ENCODE measurements at regions not wholly inside any gene's neighbourhood (a gene's known extent, or its start where the extent isn't known, plus 50 kb on each side); places are given as distances from the start of the nearest gene placed in this dataset.
A peak's percentile ranks its signal among the peaks of the same experiment; 100 is the strongest.

DNA sequence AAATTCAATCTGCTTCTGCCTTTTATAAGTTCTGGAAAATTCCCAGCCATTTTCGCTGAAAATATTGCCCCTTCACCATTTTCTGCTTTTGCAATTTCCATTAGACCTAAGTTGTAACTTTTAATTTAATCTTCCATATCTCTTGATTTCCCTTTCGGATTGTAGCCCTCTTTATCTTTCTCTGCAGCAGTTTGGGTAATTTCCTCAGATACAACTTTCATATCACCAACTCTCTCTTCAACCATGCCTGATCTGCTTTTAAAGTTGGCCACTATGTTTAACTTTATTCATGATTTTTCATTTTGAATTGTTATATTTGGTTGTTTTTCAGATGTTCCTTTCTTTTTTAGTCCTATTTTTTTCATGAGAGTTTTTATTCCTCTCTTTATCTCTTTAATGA is 157.0 kb upstream of the VLDLR start:
- ChIA-PET POLR2A (no interaction called here), CTCF (no interaction called here)
- DNase-seq: no peak
- intact Hi-C loops (cut with micrococcal nuclease): no loop called here
- Mint-ChIP-seq H3K36me3 (no peaks in the 10 kb centered on the region), H3K4me3 (no peak overlapping the region), H3K27me3 (peaks cover 11% of the 10 kb centered on the region), H3K4me1 (ENCODE audit: low read depth) (no peaks in the 10 kb centered on the region), H3K9me3 (peaks cover 3% of the 10 kb centered on the region), H3K27ac (no peak overlapping the region)

DNA sequence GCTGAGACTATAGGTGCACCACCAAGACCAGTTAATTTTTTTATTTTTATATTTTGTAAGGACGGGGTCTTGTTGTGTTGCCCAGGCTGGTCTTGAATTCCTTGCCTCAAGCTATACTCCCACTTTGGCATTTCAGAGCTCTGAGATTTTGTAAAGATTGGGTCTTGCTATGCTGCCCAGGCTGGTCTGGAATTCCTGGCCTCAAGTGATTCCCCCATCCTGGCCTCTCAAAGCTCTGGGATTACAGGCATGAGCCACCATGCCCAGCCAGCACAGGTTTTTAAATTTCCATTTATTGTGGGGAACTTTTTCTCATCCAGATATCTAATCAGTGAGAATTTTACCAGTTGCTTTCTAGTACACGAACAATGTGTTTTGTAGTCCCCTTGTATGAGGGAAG is 156.1 kb upstream of the VLDLR start:
- H3K4me3 Mint-ChIP-seq: no peak overlapping the region
- ChIA-PET POLR2A (no interaction called here), CTCF (interaction anchor here (0.6 to 0.7 kb wide), 2 partner anchors 13 to 21 kb away, joined by 3 to 4 read pairs; no protein-coding TSS in a partner anchor)
- H3K9me3 Mint-ChIP-seq: peaks cover 3% of the 10 kb centered on the region
- no peak overlapping the region for H3K27ac Mint-ChIP-seq
- no peak for DNase-seq
- peaks cover 11% of the 10 kb centered on the region for H3K27me3 Mint-ChIP-seq
- no peaks in the 10 kb centered on the region for H3K36me3 Mint-ChIP-seq
- no peaks in the 10 kb centered on the region for H3K4me1 Mint-ChIP-seq (ENCODE audit: low read depth)
- intact Hi-C loops (cut with micrococcal nuclease): no loop called here

DNA sequence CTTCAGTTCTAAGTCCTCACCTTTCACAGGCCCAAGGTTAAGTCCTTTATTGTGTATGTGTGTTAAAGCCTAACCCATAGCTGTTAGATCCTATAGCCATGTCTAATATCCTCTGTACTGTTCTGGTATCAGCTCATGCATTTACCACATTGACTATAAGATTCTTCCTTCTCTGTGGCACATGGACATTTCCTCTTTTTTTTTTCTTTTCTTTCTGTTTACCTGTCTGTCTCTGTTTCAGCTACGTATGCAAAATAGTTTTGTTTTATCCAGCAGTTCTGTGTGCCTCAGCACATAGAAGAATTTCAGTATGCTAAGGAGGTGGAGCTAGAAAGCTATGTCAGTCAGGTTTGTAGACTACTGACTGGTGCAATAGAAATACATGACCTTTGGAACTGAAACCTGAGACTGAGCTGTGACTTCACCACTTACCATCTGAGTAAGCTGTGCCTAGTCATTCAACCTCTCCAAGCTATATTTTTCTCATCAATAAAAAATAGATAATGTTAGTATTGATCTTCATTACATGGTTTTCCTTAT is 155.6 kb upstream of the VLDLR start:
- DNase-seq: no peak
- Mint-ChIP-seq H3K4me1 (ENCODE audit: low read depth) (no peaks in the 10 kb centered on the region), H3K27ac (no peak overlapping the region), H3K4me3 (no peak overlapping the region), H3K9me3 (peaks cover 3% of the 10 kb centered on the region), H3K36me3 (no peaks in the 10 kb centered on the region), H3K27me3 (peaks cover 11% of the 10 kb centered on the region)
- POLR2A ChIA-PET: no interaction called here
- intact Hi-C loops (cut with micrococcal nuclease): no loop called here
- CTCF ChIA-PET: interaction anchor here (0.6 to 0.7 kb wide), 2 partner anchors 13 to 20 kb away, joined by 3 to 4 read pairs; no protein-coding TSS in a partner anchor

DNA sequence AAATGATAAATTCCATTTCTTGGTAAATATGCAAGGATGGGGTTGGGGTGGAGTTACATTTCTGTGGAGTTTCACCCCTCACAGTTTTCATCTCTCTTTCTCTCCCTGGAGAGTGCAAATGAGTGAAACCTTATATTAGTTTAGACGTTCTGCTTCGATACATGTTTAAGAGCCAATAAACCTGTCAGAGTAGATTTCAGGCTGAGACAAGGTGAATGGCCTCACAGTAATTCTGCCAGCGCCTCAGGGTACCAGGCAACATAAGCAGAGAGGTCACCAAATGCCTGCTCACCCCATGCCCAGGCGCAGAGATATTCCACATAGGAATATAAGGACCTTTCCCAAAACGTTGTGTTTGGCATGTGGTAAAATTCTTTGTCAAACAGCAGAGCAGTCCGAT is 154.9 kb upstream of the VLDLR start:
- Mint-ChIP-seq H3K4me1 (ENCODE audit: low read depth) (no peaks in the 10 kb centered on the region), H3K4me3 (no peak overlapping the region), H3K27ac (no peak overlapping the region), H3K36me3 (no peaks in the 10 kb centered on the region), H3K9me3 (peaks cover 3% of the 10 kb centered on the region), H3K27me3 (peaks cover 11% of the 10 kb centered on the region)
- DNase-seq: no peak
- POLR2A ChIA-PET: no interaction called here
- CTCF ChIA-PET: no interaction called here
- intact Hi-C loops (cut with micrococcal nuclease): no loop called here

DNA sequence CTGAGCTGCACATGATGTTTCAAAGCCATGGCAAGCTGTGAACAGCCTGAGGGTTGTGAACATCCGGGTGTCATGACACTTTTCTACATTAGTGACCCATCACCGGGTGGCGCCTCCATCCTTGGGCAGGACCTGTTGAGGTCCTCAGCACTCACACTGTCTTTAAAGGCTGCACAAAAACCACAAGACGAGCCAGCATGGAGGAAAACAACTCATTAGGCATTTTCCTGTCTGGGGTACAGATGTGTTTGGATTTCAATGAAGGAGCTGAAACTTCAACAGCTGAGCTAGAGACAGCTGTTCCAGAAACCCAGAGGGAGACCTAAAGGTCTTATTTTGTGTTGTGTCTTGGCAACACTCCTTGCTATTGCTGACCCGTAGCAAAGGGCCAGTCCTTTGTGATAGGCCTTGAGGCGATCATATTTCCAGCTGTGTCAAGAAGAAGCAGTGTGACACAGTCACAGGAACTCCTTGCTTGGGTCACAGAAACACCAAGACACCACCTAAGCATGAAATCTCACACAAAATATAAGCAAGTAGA is 151.8 kb upstream of the VLDLR start:
- intact Hi-C loops (cut with micrococcal nuclease): loop anchor here (2.0 kb wide), 1 partner anchor 259 kb away; no protein-coding TSS in a partner anchor
- peak; percentile 37 for DNase-seq
- H3K27ac Mint-ChIP-seq: no peak overlapping the region
- no peaks in the 10 kb centered on the region for H3K4me1 Mint-ChIP-seq (ENCODE audit: low read depth)
- no peaks in the 10 kb centered on the region for H3K9me3 Mint-ChIP-seq
- H3K27me3 Mint-ChIP-seq: peaks cover 15% of the 10 kb centered on the region
- H3K4me3 Mint-ChIP-seq: no peak overlapping the region
- ChIA-PET POLR2A (no interaction called here), CTCF (no interaction called here)
- no peaks in the 10 kb centered on the region for H3K36me3 Mint-ChIP-seq

DNA sequence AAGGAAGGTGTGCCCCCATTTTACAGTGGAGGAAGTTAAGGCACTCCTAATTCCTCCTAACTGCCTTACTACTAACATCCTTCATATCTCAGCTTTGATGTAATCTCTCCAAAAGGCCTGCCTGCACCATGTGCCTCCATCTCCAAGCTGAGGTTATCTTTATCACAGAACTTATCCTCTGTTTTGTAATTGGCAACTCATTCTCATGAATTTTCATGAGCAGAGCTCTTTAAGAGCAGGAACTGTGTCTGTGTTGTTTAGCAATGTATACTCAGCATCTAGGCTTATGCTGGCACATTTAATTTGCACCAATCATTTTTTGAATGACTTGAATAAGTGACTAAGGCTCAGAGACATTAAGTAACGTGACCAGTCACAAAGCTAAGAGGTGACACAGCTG is 147.9 kb upstream of the VLDLR start:
- intact Hi-C loops (cut with micrococcal nuclease): no loop called here

DNA sequence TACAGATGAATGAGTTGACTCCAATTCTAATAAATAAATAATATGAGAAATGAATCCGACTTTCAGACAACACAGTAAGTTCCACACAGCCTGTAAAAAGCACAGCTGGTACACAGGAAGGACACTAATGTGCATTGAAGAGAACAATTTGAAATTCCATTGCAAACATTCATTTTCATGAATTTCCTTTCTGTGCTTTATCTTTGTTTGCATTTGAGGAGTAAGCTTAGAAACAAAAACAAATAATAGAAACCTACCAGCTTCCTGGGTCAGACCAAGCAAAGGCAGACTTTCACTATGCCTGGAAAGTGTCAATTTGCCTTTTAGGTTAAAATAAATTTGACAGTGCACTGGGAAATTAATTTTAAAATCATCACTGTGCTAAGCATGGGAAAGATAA is 143.8 kb upstream of the VLDLR start:
- H3K4me1 Mint-ChIP-seq (ENCODE audit: low read depth): no peaks in the 10 kb centered on the region
- H3K4me3 Mint-ChIP-seq: no peak overlapping the region
- ChIA-PET POLR2A (no interaction called here), CTCF (no interaction called here)
- DNase-seq: no peak
- H3K9me3 Mint-ChIP-seq: no peaks in the 10 kb centered on the region
- intact Hi-C loops (cut with micrococcal nuclease): no loop called here
- H3K36me3 Mint-ChIP-seq: no peaks in the 10 kb centered on the region
- no peak overlapping the region for H3K27ac Mint-ChIP-seq
- peaks cover 5% of the 10 kb centered on the region for H3K27me3 Mint-ChIP-seq

More for the DNA sequence above, 147.9 kb upstream of the VLDLR start:
- Mint-ChIP-seq H3K27me3 (peaks cover 6% of the 10 kb centered on the region), H3K4me3 (no peak overlapping the region), H3K27ac (no peak overlapping the region), H3K36me3 (no peaks in the 10 kb centered on the region), H3K4me1 (ENCODE audit: low read depth) (no peaks in the 10 kb centered on the region), H3K9me3 (no peaks in the 10 kb centered on the region)
- POLR2A ChIA-PET: no interaction called here
- DNase-seq: no peak
- CTCF ChIA-PET: interaction anchor here (0.8 kb wide), 1 partner anchor 21 kb away, joined by 3 read pairs; no protein-coding TSS in a partner anchor

DNA sequence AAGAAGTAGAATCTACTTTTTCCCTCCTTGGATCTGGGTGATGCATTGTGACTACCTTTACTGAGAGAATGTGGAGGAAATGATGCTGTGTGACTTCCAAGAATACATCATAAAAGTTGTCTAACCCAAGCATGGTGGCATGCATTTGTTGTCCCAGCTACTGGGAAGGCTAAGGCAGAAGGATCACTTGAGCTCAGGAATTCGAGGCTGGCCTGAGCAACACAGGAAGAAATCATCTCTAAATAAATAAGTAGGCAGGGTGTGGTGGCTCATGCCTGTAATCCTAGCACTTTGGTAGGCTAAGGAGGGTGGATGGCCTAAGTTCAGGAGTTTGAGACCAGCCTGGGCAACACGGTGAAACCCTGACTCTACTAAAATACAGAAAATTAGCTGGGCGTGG is 143.2 kb upstream of the VLDLR start:
- no peak overlapping the region for H3K4me3 Mint-ChIP-seq
- POLR2A ChIA-PET: no interaction called here
- CTCF ChIA-PET: interaction anchor here (0.6 kb wide), 1 partner anchor 13 kb away, joined by 3 read pairs; no protein-coding TSS in a partner anchor
- H3K27me3 Mint-ChIP-seq: peaks cover 4% of the 10 kb centered on the region
- no peaks in the 10 kb centered on the region for H3K9me3 Mint-ChIP-seq
- no peaks in the 10 kb centered on the region for H3K4me1 Mint-ChIP-seq (ENCODE audit: low read depth)
- no peak overlapping the region for H3K27ac Mint-ChIP-seq
- H3K36me3 Mint-ChIP-seq: no peaks in the 10 kb centered on the region
- DNase-seq: no peak
- intact Hi-C loops (cut with micrococcal nuclease): no loop called here

DNA sequence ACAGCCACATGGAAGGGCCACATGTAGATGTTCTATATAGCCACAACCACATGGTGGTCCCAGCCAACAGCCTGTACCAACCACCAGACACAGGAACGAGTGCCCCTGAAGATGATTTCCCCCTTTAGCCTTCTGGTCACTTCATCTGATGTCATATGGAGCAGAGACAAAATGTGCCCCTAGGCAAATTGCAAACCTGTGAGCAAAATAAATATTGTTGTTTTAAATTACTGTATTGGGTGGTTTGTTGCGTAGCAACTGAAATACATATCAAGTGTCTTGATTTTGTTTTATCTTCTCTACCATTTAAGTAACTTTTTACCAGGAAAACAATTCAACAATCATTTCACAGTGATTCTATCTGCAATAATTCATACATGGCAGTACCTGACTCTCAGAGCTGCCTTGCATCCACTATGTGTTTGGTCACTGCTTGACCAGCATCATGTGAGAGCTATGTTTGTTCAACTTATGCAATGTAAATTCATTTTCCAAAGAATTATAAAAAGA is 142.5 kb upstream of the VLDLR start:
- H3K4me1 Mint-ChIP-seq (ENCODE audit: low read depth): no peaks in the 10 kb centered on the region
- H3K27ac Mint-ChIP-seq: no peak overlapping the region
- POLR2A ChIA-PET: no interaction called here
- H3K27me3 Mint-ChIP-seq: peaks cover 4% of the 10 kb centered on the region
- CTCF ChIA-PET: interaction anchor here (0.6 kb wide), 1 partner anchor 13 kb away, joined by 3 read pairs; no protein-coding TSS in a partner anchor
- H3K36me3 Mint-ChIP-seq: no peaks in the 10 kb centered on the region
- H3K9me3 Mint-ChIP-seq: no peaks in the 10 kb centered on the region
- DNase-seq: no peak
- intact Hi-C loops (cut with micrococcal nuclease): no loop called here
- no peak overlapping the region for H3K4me3 Mint-ChIP-seq

DNA sequence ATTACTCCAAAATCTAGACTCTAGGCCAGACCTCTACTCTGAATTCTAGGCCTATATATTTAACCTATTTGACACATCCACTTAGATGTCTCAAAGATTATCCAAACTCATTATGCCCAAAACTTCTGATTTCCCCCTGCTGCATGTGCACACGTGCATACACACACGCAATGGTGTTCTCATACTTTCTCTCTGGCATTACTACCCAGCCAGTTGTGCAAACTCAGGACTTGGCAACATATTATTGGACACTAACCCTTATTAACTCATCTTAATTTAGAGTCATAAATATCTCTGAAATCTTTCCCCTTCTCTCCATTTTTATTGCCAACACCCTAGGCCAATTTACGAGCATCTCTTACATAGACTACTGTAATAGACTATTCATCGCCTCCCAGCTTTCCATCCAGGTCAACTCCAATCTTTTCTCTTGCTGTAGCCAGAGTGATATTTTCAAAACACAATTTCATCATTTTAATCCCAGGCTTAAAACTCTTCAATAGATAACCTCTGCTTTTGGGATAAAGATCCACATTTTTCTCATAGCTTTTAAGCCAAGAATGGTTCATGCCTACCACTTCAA is 141.2 kb upstream of the VLDLR start:
- Mint-ChIP-seq H3K9me3 (no peaks in the 10 kb centered on the region), H3K4me1 (ENCODE audit: low read depth) (no peaks in the 10 kb centered on the region), H3K27ac (no peak overlapping the region), H3K36me3 (no peaks in the 10 kb centered on the region), H3K27me3 (peaks cover 4% of the 10 kb centered on the region), H3K4me3 (no peak overlapping the region)
- POLR2A ChIA-PET: no interaction called here
- DNase-seq: no peak
- CTCF ChIA-PET: no interaction called here
- intact Hi-C loops (cut with micrococcal nuclease): no loop called here

DNA sequence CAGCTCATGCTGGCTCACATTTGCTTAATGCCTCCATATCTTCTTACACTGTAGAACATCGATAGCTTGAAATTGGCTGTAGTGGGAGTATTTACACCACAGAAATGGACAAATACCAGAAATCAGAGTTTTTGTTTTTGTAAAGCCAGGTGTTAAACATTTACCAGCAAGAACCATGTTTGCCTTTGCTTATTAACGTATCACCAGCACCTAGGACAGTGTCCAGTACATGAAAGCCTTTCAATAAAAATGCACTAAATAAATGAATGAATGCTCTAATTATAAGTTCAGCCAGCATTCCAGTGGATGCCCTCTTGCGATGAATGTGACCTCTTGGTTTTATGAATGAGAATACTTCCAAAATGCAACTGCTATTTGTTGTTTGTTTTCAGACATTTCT is 140.4 kb upstream of the VLDLR start:
- Mint-ChIP-seq H3K36me3 (no peaks in the 10 kb centered on the region), H3K27me3 (peaks cover 4% of the 10 kb centered on the region), H3K9me3 (no peaks in the 10 kb centered on the region), H3K27ac (no peak overlapping the region), H3K4me1 (ENCODE audit: low read depth) (no peaks in the 10 kb centered on the region), H3K4me3 (no peak overlapping the region)
- intact Hi-C loops (cut with micrococcal nuclease): no loop called here
- no peak for DNase-seq
- POLR2A ChIA-PET: no interaction called here
- CTCF ChIA-PET: no interaction called here

DNA sequence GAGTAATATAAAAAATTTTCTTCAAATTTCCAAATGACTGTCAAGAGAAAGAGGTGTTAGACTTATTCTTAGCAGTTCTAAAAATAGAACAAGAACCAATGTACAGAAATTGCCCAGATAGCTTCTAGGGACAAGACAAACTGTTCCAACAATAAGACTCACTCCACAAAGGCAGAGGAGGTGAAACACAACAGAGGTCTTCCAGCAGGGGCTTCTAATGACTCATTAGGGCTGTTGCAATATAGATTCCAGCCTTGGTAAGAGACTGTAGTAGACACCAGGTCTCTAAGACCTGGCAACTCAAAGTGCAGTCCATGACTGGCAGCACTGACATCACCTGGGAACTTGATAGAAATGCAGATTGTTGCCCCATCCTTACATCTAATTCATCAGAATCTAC is 134.6 kb upstream of the VLDLR start:
- POLR2A ChIA-PET: no interaction called here
- no peaks in the 10 kb centered on the region for H3K9me3 Mint-ChIP-seq
- no peaks in the 10 kb centered on the region for H3K36me3 Mint-ChIP-seq
- H3K27me3 Mint-ChIP-seq: peaks cover 5% of the 10 kb centered on the region
- CTCF ChIA-PET: interaction anchor here (0.6 kb wide), 1 partner anchor 627 kb away, joined by 5 read pairs; no protein-coding TSS in a partner anchor
- H3K27ac Mint-ChIP-seq: no peak overlapping the region
- intact Hi-C loops (cut with micrococcal nuclease): no loop called here
- DNase-seq: no peak
- no peaks in the 10 kb centered on the region for H3K4me1 Mint-ChIP-seq (ENCODE audit: low read depth)
- H3K4me3 Mint-ChIP-seq: no peak overlapping the region

DNA sequence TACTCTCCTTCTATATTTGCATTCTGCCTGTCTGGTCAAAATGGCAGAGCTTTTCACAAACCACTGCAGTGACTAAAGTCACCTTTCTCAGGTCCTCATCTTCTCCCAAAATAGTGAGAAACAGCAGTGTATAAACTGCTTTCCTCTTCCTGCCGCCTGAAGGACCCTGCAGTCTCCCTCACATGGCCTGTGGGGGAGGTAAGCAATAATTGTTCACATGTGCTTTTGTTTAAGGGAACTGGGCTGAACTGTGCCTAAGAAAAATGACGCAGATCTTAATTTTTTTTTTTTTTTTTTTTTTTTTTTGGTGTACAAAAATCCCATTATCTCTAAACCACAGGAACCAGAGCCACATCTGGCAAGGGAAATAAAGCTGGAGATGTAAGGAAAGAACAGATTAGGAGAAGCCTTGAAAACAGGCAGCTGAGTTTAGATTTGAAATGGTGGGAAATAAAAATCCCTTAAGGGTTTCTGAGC is 131.7 kb upstream of the VLDLR start:
- ChIA-PET POLR2A (no interaction called here), CTCF (no interaction called here)
- intact Hi-C loops (cut with micrococcal nuclease): no loop called here
- no peaks in the 10 kb centered on the region for H3K4me1 Mint-ChIP-seq (ENCODE audit: low read depth)
- H3K27me3 Mint-ChIP-seq: peaks cover 2% of the 10 kb centered on the region
- DNase-seq: no peak
- H3K9me3 Mint-ChIP-seq: no peaks in the 10 kb centered on the region
- H3K36me3 Mint-ChIP-seq: no peaks in the 10 kb centered on the region
- H3K4me3 Mint-ChIP-seq: no peak overlapping the region
- H3K27ac Mint-ChIP-seq: no peak overlapping the region

All from activated CD4-positive, alpha-beta memory T cell treated with anti-CD3 and anti-CD28 coated beads for 36 hours (primary cell).